GM19397 (cell line): ENCODE measurements at regions not wholly inside any gene's neighbourhood (a gene's known extent, or its start where the extent isn't known, plus 50 kb on each side); places are given as distances from the start of the nearest gene placed in this dataset.

Source experiments
- ATAC-seq: cut with Tn5 transposase; IDR thresholded peaks from one replicate; pipeline ENCODE4 v1.9.1; 2021; ENCODE audit warnings: mild to moderate bottlenecking, moderate library complexity; ENCODE audit not compliant: unreplicated experiment

GRCh38 chr1:213921311-213921710, 66.5 kb upstream of the PROX1 start:
- ATAC-seq = no peak

- no peak for ATAC-seq
These were observed 66.1 kb upstream of the PROX1 start for GRCh38 chr1:213921712-213922111.

GRCh38 chr1:213925531-213926182, 62.1 kb upstream of the PROX1 start:
- ATAC-seq = no peak

- no peak for ATAC-seq
These were observed 59.9 kb upstream of the PROX1 start for GRCh38 chr1:213927846-213928245.

- ATAC-seq = no peak
These were observed 58.4 kb upstream of the PROX1 start for GRCh38 chr1:213929398-213929797.

GRCh38 chr1:213931836-213932235, 55.9 kb upstream of the PROX1 start:
- no peak for ATAC-seq

- ATAC-seq = no peak
These were observed 54.4 kb upstream of the PROX1 start for GRCh38 chr1:213933336-213933735.

GRCh38 chr1:213934649-213935048, 53.1 kb upstream of the PROX1 start:
- ATAC-seq = no peak

- ATAC-seq = no peak
These were observed 51.2 kb upstream of the PROX1 start for GRCh38 chr1:213936571-213936970.
